ENCODE measurements at regions not wholly inside any gene's neighbourhood (a gene's known extent, or its start where the extent isn't known, plus 50 kb on each side); places are given as distances from the start of the nearest gene placed in this dataset.

- no peak for TF ChIP-seq RFX5 (IDR thresholded peaks at IDR 0.05; ENCODE audit: low read depth, low read length)
- no peak for TF ChIP-seq MAZ (IDR thresholded peaks at IDR 0.05; ENCODE audit: borderline replicate concordance, low read depth, low read length)
- TF ChIP-seq CEBPB (IDR thresholded peaks at IDR 0.05; ENCODE audit: low read depth, low read length): no peak
These were observed 716.6 kb downstream of the BCL11B start for GRCh38 chr14:98555440-98555839.

Data from IMR-90 (cell line).